K562 (cell line): ENCODE measurements at regions not wholly inside any gene's neighbourhood (a gene's known extent, or its start where the extent isn't known, plus 50 kb on each side); places are given as distances from the start of the nearest gene placed in this dataset.

Experiments
- ATAC-seq: fragments of 200-7000 bp; cut with Tn5 transposase; 3 replicates; pipeline ENCODE4 v1.9.1; 2020; ENCODE audit warnings: moderate library complexity
- BruUV-seq: library from RNA; stranded (reverse); fragments of 400-500 nt; replicated peaks from 2 replicates; lab custom pipeline; 2021; lab: Mats Ljungman, UMichigan
- CTCF ChIA-PET: fragments of 300-600 bp; formaldehyde crosslinking; extraction: SDS; loops from one replicate; lab custom pipeline; 2021; ENCODE audit warnings: low intra/inter-chr PET ratio; lab: Yijun Ruan, JAX
- POLR2A ChIA-PET: fragments of 300-600, 350-650 bp; sonication (Branson Sonifier 250); formaldehyde crosslinking; extraction: SDS; loops from one replicate; lab custom pipeline; 2021; ENCODE audit warnings: antibody characterized with exemption, inconsistent platforms; lab: Yijun Ruan, JAX
- DNase-seq, 4 experiments: peaks; one replicate each; pipeline versions ENCODE4 v3.0.0 to v3.0.0-alpha.2; 2011 to 2018; ENCODE audit warnings: low spot score in 3 of 4, mixed read lengths in 3 of 4; ENCODE audit errors: extremely low read depth in 1 of 4
- FAIRE-seq: peaks from 2 replicates; lab custom pipeline; 2011; peaks lifted over from hg19 to GRCh38; lab: Jason Lieb, UNC
- H2AFZ ChIP-seq: 2 replicates; pipeline ENCODE4 v1.6.0; 2011; ENCODE audit warnings: low read depth, low read length, control low read depth, inconsistent platforms
- H3K27ac ChIP-seq: fragments of 200-600 bp; 3 replicates; pipeline ENCODE4 v1.8.0; 2011; ENCODE audit warnings: low read depth, mild to moderate bottlenecking, control low read depth, inconsistent platforms, low read length, moderate library complexity, mixed read lengths; ENCODE audit errors: extremely low read depth
- H3K27me3 ChIP-seq, 2 experiments: fragments of 300-600 bp in 1 of 2; 2 replicates in 1 of 2; 3 replicates in 1 of 2; pipeline versions ENCODE4 v1.6.0 to v1.8.0; 2011; ENCODE audit warnings: inconsistent platforms in 2 of 2, low read length in 2 of 2, mild to moderate bottlenecking in 1 of 2, mixed read lengths in 1 of 2, moderate library complexity in 1 of 2; ENCODE audit not compliant: control insufficient read depth in 2 of 2, insufficient read depth in 2 of 2
- H3K36me3 ChIP-seq: fragments of 300-600 bp; 3 replicates; pipeline ENCODE4 v1.8.0; 2011; ENCODE audit warnings: mild to moderate bottlenecking, low read length, inconsistent platforms; ENCODE audit not compliant: control insufficient read depth, insufficient read depth
- H3K4me1 ChIP-seq, 2 experiments: fragments of 200-600 bp in 1 of 2; replicated peaks in 1 of 2; 2 replicates in 1 of 2; 3 replicates in 1 of 2; pipeline versions ENCODE4 v1.5.1 to v1.8.0; 2011; ENCODE audit warnings: inconsistent platforms in 2 of 2, low read length in 2 of 2, mild to moderate bottlenecking in 1 of 2, mixed read lengths in 1 of 2, moderate library complexity in 1 of 2; ENCODE audit not compliant: control insufficient read depth in 2 of 2, insufficient read depth in 2 of 2
- H3K4me2 ChIP-seq: 2 replicates; pipeline ENCODE4 v1.6.1; 2011; ENCODE audit warnings: low read length, control low read depth, inconsistent platforms, mixed read lengths; ENCODE audit not compliant: insufficient read depth
- H3K4me3 ChIP-seq: fragments of 200-600 bp; sonication (generic), shearing (Covaris generic); 2 replicates; pipeline ENCODE4 v1.5.1; 2016; ENCODE audit warnings: control low read depth, inconsistent platforms
- H3K79me2 ChIP-seq: fragments of 200-600 bp; 3 replicates; pipeline ENCODE4 v1.8.0; 2011; ENCODE audit warnings: low read length, inconsistent platforms; ENCODE audit not compliant: control insufficient read depth, insufficient read depth
- H3K9ac ChIP-seq, 2 experiments: 2 replicates each; pipeline versions ENCODE4 v1.6.0 to v1.6.1; 2011; ENCODE audit warnings: low read depth in 2 of 2, low read length in 2 of 2, control low read depth in 1 of 2, inconsistent platforms in 1 of 2, mild to moderate bottlenecking in 1 of 2, mixed read lengths in 1 of 2; ENCODE audit not compliant: insufficient read depth in 1 of 2
- H3K9me1 ChIP-seq: one replicate; pipeline ENCODE4 v1.6.0; 2011; ENCODE audit warnings: inconsistent platforms, mild to moderate bottlenecking, low read length, moderate library complexity; ENCODE audit not compliant: control insufficient read depth, insufficient read depth
- H3K9me3 ChIP-seq: replicated peaks from 2 replicates; pipeline ENCODE4 v1.5.1; 2011; ENCODE audit warnings: low read depth, low read length, inconsistent platforms; ENCODE audit not compliant: control insufficient read depth, insufficient read depth
- H4K20me1 ChIP-seq: replicated peaks from 2 replicates; pipeline ENCODE4 v1.6.1; 2011; ENCODE audit warnings: low read length, inconsistent platforms, mixed read lengths; ENCODE audit not compliant: control insufficient read depth, insufficient read depth
- CBX1 ChIP-seq: sonication (generic); IDR thresholded peaks from 2 replicates; pipeline ENCODE4 v1.6.1; 2016; ENCODE audit warnings: antibody characterized with exemption, low read depth, mild to moderate bottlenecking
- DEAF1 ChIP-seq: fragments of 450-650 bp; formaldehyde crosslinking; IDR thresholded peaks from 2 replicates; pipeline ENCODE4 v1.4.0; 2020; ENCODE audit warnings: mild to moderate bottlenecking, moderate library complexity
- EWSR1 ChIP-seq: fragments of 450-650 bp; IDR thresholded peaks from 2 replicates; pipeline ENCODE4 v1.6.1; 2018; ENCODE audit warnings: borderline replicate concordance, mild to moderate bottlenecking, low read depth, moderate library complexity; ENCODE audit not compliant: partially characterized antibody
- FOXM1 ChIP-seq, 2 experiments: fragments of 450-650 bp in 1 of 2; sonication (generic) in 1 of 2; formaldehyde crosslinking in 1 of 2; IDR thresholded peaks; 2 replicates each; pipeline versions ENCODE4 v1.6.1 to v1.9.0; 2017 to 2022; ENCODE audit warnings: low read depth in 2 of 2, mild to moderate bottlenecking in 2 of 2, missing genetic modification reagents in 1 of 2, moderate library complexity in 1 of 2
- HMG20B ChIP-seq: fragments of 250-450 bp; sonication (Bioruptor Pico); IDR thresholded peaks from 2 replicates; pipeline ENCODE4 v1.5.0; 2021; ENCODE audit warnings: mild to moderate bottlenecking
- HNRNPL ChIP-seq: fragments of 200-400 bp; formaldehyde crosslinking; IDR thresholded peaks from 2 replicates; pipeline ENCODE4 v1.6.1; 2017; ENCODE audit warnings: low read depth, mild to moderate bottlenecking, low read length
- MBD2 ChIP-seq: sonication (generic); IDR thresholded peaks from 2 replicates; pipeline ENCODE4 v1.6.1; 2016; ENCODE audit warnings: low read depth, borderline replicate concordance
- MITF ChIP-seq: IDR thresholded peaks from 2 replicates; pipeline ENCODE4 v1.6.1; 2014; ENCODE audit warnings: antibody characterized with exemption
- NR4A1 ChIP-seq, 2 experiments: fragments of 250-450 bp in 1 of 2; fragments of 450-650 bp in 1 of 2; sonication (Bioruptor Pico) in 1 of 2; IDR thresholded peaks; 2 replicates each; pipeline versions ENCODE4 v1.4.0 to v1.6.1; 2016 to 2020; ENCODE audit warnings: mild to moderate bottlenecking in 2 of 2, missing compliant biosample characterization in 1 of 2, missing genetic modification characterization in 1 of 2, moderate library complexity in 1 of 2
- SUPT5H ChIP-seq: fragments of 450-650 bp; IDR thresholded peaks from 2 replicates; pipeline ENCODE4 v1.6.1; 2016
- TCFL5 ChIP-seq: fragments of 250-450 bp; sonication (Bioruptor Pico); conservative IDR thresholded peaks from 2 replicates; pipeline ENCODE4 v1.6.1; 2021; ENCODE audit warnings: mild to moderate bottlenecking, moderate library complexity, matching md5 sums
- ZBTB43 ChIP-seq: sonication (generic); formaldehyde crosslinking; IDR thresholded peaks from 2 replicates; pipeline ENCODE4 v1.8.0; 2023; ENCODE audit warnings: mild to moderate bottlenecking, missing genetic modification reagents
- ZSCAN32 ChIP-seq: fragments of 450-650 bp; formaldehyde crosslinking; IDR thresholded peaks from 2 replicates; pipeline ENCODE4 v1.4.0; 2020; ENCODE audit warnings: mild to moderate bottlenecking, moderate library complexity
- WGBS: fragments of 100-300 bp; shearing (Covaris generic); methylation state at CpG from one replicate; pipeline ENCODE4 v1.1.6; 2016; ENCODE audit warnings: low coverage, mixed read lengths; ENCODE audit not compliant: insufficient coverage; ENCODE audit errors: missing lambda C conversion rate; 5-methylcytosine and 5-hydroxymethylcytosine counted together
- in situ Hi-C: fragments of 300-500 bp; cut with MboI; formaldehyde crosslinking; loops from 4 replicates; pipeline ENCODE4 v1.15.0; 2018; ENCODE audit warnings: inconsistent platforms, mixed read lengths
- intact Hi-C: fragments of 100-400 bp; cut with micrococcal nuclease; formaldehyde crosslinking; loops from 2 replicates; pipeline ENCODE4 v1.14.2; 2022

GRCh38 chr2:59925321-59925720, 628.1 kb downstream of the BCL11A start:
- WGBS = 0% methylated on average over 1 of the region's 1 CpG
- intact Hi-C loops = no loop called here
- H3K79me2 ChIP-seq = no peaks in the 10 kb centered on the region
- BruUV-seq = no TSS peak
- ATAC-seq (no peak), DNase-seq (no peak), FAIRE-seq (no peak)
- no peaks in the 10 kb centered on the region for H3K4me1 ChIP-seq
- POLR2A ChIA-PET = no interaction called here
- no peak overlapping the region for H3K4me3 ChIP-seq
- H3K4me2 ChIP-seq = no peak overlapping the region
- H3K9me3 ChIP-seq = no peaks in the 10 kb centered on the region
- in situ Hi-C loops = no loop called here
- no peak for TF ChIP-seq SUPT5H
- no peak for TF ChIP-seq EWSR1
- TF ChIP-seq DEAF1 = no peak
- no peak overlapping the region for H2AFZ ChIP-seq
- H4K20me1 ChIP-seq = no peaks in the 10 kb centered on the region
- no peak overlapping the region for H3K27ac ChIP-seq
- H3K9ac ChIP-seq = no peak overlapping the region
- no peaks in the 10 kb centered on the region for H3K27me3 ChIP-seq
- no peaks in the 10 kb centered on the region for H3K9me1 ChIP-seq
- CTCF ChIA-PET = no interaction called here
- no peaks in the 10 kb centered on the region for H3K36me3 ChIP-seq

- Histone ChIP-seq H3K27me3 (no peaks in the 10 kb centered on the region), H3K4me2 (no peak overlapping the region), H3K9ac (no peak overlapping the region), H2AFZ (no peak overlapping the region), H4K20me1 (no peaks in the 10 kb centered on the region), H3K9me3 (no peaks in the 10 kb centered on the region), H3K9me1 (no peaks in the 10 kb centered on the region), H3K79me2 (no peaks in the 10 kb centered on the region), H3K4me1 (no peaks in the 10 kb centered on the region), H3K27ac (no peak overlapping the region), H3K4me3 (no peak overlapping the region), H3K36me3 (no peaks in the 10 kb centered on the region)
- in situ Hi-C loops (no loop called here), intact Hi-C loops (no loop called here)
- DNase-seq (no peak), FAIRE-seq (no peak), ATAC-seq (no peak)
- no TSS peak for BruUV-seq
- POLR2A ChIA-PET = no interaction called here
- CTCF ChIA-PET = no interaction called here
- 0% methylated on average over 1 of the region's 1 CpG for WGBS
- TF ChIP-seq ZSCAN32 = no peak
- no peak for TF ChIP-seq MITF
- TF ChIP-seq FOXM1 (IDR thresholded peaks at IDR 0.05; ENCODE audit: low read depth) = no peak
- no peak for TF ChIP-seq FOXM1 (CRISPR knock-in tag; IDR thresholded peaks at IDR 0.05; ENCODE audit: low read depth)
- no peak for TF ChIP-seq ZBTB43 (CRISPR knock-in tag)
- TF ChIP-seq MBD2 = no peak
- TF ChIP-seq NR4A1 (CRISPR knock-in tag; IDR thresholded peaks at IDR 0.05) = no peak
- no peak for TF ChIP-seq NR4A1 (tag; IDR thresholded peaks at IDR 0.05)
- no peak for TF ChIP-seq TCFL5 (CRISPR knock-in tag)
- no peak for TF ChIP-seq CBX1
- TF ChIP-seq HMG20B (CRISPR knock-in tag) = no peak
- no peak for TF ChIP-seq HNRNPL
Measured at GRCh38 chr2:59924346-59924745, 629.1 kb downstream of the BCL11A start.
